ENCODE measurements at regions not wholly inside any gene's neighbourhood (a gene's known extent, or its start where the extent isn't known, plus 50 kb on each side); places are given as distances from the start of the nearest gene placed in this dataset.

DNA sequence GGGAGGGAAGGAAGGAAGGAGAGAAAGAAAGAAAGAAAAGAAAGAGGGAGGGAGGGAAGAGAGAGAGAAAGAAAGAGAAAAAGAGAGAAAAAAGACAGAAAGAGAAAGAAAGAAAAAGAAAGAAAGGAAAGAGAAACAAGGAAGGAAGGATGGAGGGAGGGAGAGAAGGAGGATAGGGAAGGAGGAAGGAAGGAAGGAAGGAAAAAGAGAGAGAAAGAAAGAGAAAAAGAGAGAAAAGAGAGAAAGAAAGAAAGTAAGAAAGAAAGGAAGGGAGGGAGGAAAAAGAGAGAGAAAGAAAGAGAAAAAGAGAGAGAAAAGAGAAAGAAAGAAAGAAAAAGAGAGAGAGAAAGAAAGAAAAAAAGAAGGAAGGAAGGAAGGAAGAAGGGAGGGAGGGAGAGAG, 105.8 kb upstream of the RBPJ start:
- no peak overlapping the region for H3K4me3 ChIP-seq (ENCODE audit: extremely low read depth in 1 of 4, insufficient read depth in 2 of 4, low read depth in 3 of 4, low read length in 4 of 4)
- no peak overlapping the region for H2BK5ac ChIP-seq (ENCODE audit: low read depth, low read length)
- no peak overlapping the region for H3K27ac ChIP-seq (ENCODE audit: low read depth, low read length)
- H4K20me1 ChIP-seq (replicated peaks in 1 of 2; ENCODE audit: control insufficient read depth in 1 of 2, insufficient read depth in 2 of 2, low read length in 2 of 2) = no peaks in the 10 kb centered on the region
- H4K8ac ChIP-seq (ENCODE audit: extremely low read depth, insufficient read depth, low read length) = no peak overlapping the region
- H3K23ac ChIP-seq (ENCODE audit: insufficient read length) = no peak overlapping the region
- H3K56ac ChIP-seq (replicated peaks; ENCODE audit: insufficient read length, low read depth, low read length) = no peak overlapping the region
- no peak overlapping the region for H2BK120ac ChIP-seq (replicated peaks; ENCODE audit: low read depth, low read length)
- H3K27me3 ChIP-seq (replicated peaks in 1 of 4; ENCODE audit: control insufficient read depth in 3 of 4, extremely low read depth in 1 of 4, insufficient read depth in 3 of 4, low read length in 3 of 4) = no peaks in the 10 kb centered on the region
- FAIRE-seq = no peak
- DNase-seq (ENCODE audit: low read depth in 1 of 2, low spot score in 2 of 2) = no peak
- H4K91ac ChIP-seq (replicated peaks; ENCODE audit: insufficient read length, low read length) = no peak overlapping the region
- TF ChIP-seq CBX5 (IDR thresholded peaks at IDR 0.05; ENCODE audit: low read depth, low read length) (no peak), JUN (IDR thresholded peaks at IDR 0.05; ENCODE audit: low read depth, low read length) (no peak), RAD21 (IDR thresholded peaks at IDR 0.05 in 1 of 2, conservative IDR thresholded peaks at IDR 0.05 in 1 of 2; ENCODE audit: low read depth in 2 of 2, low read length in 2 of 2) (no peak), KDM5A (IDR thresholded peaks at IDR 0.05; ENCODE audit: low read length) (no peak), JUND (IDR thresholded peaks at IDR 0.05; ENCODE audit: low read length) (no peak), CHD2 (IDR thresholded peaks at IDR 0.05; ENCODE audit: low read length) (no peak), BACH1 (IDR thresholded peaks at IDR 0.05; ENCODE audit: low read length) (no peak), NRF1 (IDR thresholded peaks at IDR 0.05; ENCODE audit: low read depth, low read length) (no peak), CEBPB (IDR thresholded peaks at IDR 0.05; ENCODE audit: low read depth, low read length) (no peak), ZNF274 (IDR thresholded peaks at IDR 0.05; ENCODE audit: borderline replicate concordance, extremely low read depth, low read length) (no peak), POLR2AphosphoS5 (IDR thresholded peaks at IDR 0.05; ENCODE audit: low read depth, low read length) (no peak), HDAC2 (IDR thresholded peaks at IDR 0.05; ENCODE audit: borderline replicate concordance in 1 of 2, low read depth in 2 of 2, low read length in 2 of 2) (no peak), SIX5 (IDR thresholded peaks at IDR 0.05; ENCODE audit: low read depth, low read length) (no peak), HDAC6 (IDR thresholded peaks at IDR 0.05; ENCODE audit: low read depth, low read length) (no peak), TAF7 (optimal IDR thresholded peaks at IDR 0.05; ENCODE audit: borderline replicate concordance, low read depth, low read length) (no peak), SIRT6 (IDR thresholded peaks at IDR 0.05; ENCODE audit: low read length) (no peak), CHD1 (IDR thresholded peaks at IDR 0.05; ENCODE audit: low read depth, low read length) (no peak)
- TF ChIP-seq, protein P1, sequence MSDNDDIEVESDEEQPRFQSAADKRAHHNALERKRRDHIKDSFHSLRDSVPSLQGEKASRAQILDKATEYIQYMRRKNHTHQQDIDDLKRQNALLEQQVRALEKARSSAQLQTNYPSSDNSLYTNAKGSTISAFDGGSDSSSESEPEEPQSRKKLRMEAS (IDR thresholded peaks at IDR 0.05) = no peak
- no peak overlapping the region for H3K18ac ChIP-seq (ENCODE audit: extremely low read depth, low read length)
- H3K4me1 ChIP-seq (replicated peaks in 1 of 4; ENCODE audit: control insufficient read depth in 3 of 4, insufficient read depth in 4 of 4, low read length in 3 of 4) = no peaks in the 10 kb centered on the region
- no peak overlapping the region for H4K5ac ChIP-seq (ENCODE audit: insufficient read length, low read depth, low read length)
- no peaks in the 10 kb centered on the region for H3K23me2 ChIP-seq (ENCODE audit: low read depth, low read length)
- no peaks in the 10 kb centered on the region for H3K9me3 ChIP-seq (ENCODE audit: insufficient read depth in 2 of 2, low read depth in 1 of 2, low read length in 1 of 2)
- H2AK5ac ChIP-seq (ENCODE audit: low read depth, low read length) = no peak overlapping the region
- ChIA-PET CTCF (ENCODE audit: partially characterized antibody) (no interaction called here), POLR2A (ENCODE audit: partially characterized antibody) (no interaction called here)
- no peak overlapping the region for H2BK20ac ChIP-seq (ENCODE audit: low read length)
- no peaks in the 10 kb centered on the region for H3K79me2 ChIP-seq (ENCODE audit: control insufficient read depth in 1 of 2, insufficient read depth in 2 of 2, low read length in 2 of 2)
- no peak overlapping the region for H3K9ac ChIP-seq (replicated peaks in 1 of 4; ENCODE audit: extremely low read depth in 1 of 4, low read depth in 3 of 4, low read length in 3 of 4)
- H2BK15ac ChIP-seq (ENCODE audit: low read length) = no peak overlapping the region
- H3K4me2 ChIP-seq (ENCODE audit: insufficient read depth in 1 of 2, low read depth in 2 of 2, low read length in 2 of 2) = no peak overlapping the region
- H2AFZ ChIP-seq (ENCODE audit: low read length) = no peak overlapping the region
- H2BK12ac ChIP-seq (ENCODE audit: low read depth, low read length) = no peak overlapping the region
- no peak overlapping the region for H3K4ac ChIP-seq (replicated peaks; ENCODE audit: insufficient read length, low read depth, low read length)
- no peak overlapping the region for H3K14ac ChIP-seq (ENCODE audit: insufficient read length)
- no peaks in the 10 kb centered on the region for H3K36me3 ChIP-seq (ENCODE audit: control insufficient read depth in 2 of 4, insufficient read depth in 4 of 4, low read length in 3 of 4)
- no peaks in the 10 kb centered on the region for H3K79me1 ChIP-seq (ENCODE audit: low read depth, low read length)

All from H1 (cell line).